Activated CD8-positive, alpha-beta memory T cell treated with anti-CD3 and anti-CD28 coated beads, Interleukin-2, amount 50 U/mL, for 1 hour (primary cell): ENCODE measurements at regions not wholly inside any gene's neighbourhood (a gene's known extent, or its start where the extent isn't known, plus 50 kb on each side); places are given as distances from the start of the nearest gene placed in this dataset.
"Not testable (repeated sequence)": the region's sequence is repeated elsewhere in the genome, so short reads cannot be mapped to it uniquely, and the experiment has no call there.

Experiments used
- DNase-seq: peaks from one replicate; pipeline ENCODE4 v3.0.0-alpha.2; 2020; ENCODE audit errors: extremely low read depth

DNA sequence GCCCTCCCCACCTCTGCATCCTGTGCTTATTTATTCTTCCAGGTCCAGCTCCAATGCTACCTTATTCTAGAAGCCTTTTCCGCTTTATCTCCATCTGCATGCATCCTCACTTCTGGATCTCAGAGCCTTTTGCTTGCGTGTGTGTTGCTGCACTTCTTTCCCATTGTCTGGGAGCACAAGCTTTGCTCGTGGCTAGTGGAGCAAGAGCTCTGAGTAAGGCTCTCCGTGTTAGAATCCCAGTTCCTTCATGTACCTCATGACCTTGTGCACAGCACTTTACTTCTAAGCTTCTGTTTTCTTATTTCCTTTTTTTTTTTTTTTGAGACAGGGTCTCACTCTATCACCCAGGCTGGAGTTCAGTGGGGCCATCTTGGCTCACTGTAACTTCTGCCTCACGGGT lies 140.0 kb upstream of the POU3F1 start:
- no peak for DNase-seq

- DNase-seq, result no peak
These were observed 139.3 kb upstream of the POU3F1 start for GRCh38 chr1:38185913-38186312.

DNA sequence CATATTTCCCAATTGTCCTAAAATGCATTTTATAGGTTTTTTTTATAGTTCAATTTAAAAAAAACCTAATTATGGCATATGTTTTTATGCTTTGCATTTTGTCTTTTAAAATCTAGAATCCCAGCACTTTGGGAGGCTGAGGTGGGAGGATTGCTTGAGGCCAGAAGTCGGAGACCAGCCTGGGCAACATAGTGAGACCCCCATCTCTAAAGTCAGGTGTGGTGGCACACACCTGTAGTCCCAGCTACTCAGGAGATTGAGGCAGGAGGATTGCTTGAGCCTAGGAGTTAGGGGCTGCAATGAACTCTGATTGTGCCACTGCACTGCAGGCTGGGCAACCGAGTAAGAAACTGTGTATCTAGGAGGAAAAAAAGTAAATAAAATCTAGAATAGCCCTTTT lies 137.2 kb upstream of the POU3F1 start:
- DNase-seq, result no peak

DNA sequence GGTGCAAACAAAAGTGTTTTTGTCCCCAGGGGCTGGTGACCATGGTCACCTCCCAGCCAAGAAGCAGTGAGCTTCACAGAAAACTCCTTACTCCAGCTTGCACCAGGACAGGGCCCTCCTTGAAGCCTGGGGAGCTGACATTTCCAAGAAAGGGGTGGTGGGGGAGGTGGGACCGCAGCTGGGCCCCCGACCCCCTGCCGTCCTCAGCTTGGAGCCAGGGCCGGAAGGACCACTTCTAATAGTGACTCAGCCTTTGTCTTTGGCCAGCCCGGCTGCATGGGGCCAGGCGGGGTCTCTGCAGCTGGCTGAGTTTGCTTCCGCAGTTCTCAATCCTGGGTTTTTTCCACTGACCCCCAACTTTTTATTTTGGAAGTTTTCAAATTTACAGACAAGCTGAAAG lies 136.5 kb upstream of the POU3F1 start:
- no peak for DNase-seq

DNA sequence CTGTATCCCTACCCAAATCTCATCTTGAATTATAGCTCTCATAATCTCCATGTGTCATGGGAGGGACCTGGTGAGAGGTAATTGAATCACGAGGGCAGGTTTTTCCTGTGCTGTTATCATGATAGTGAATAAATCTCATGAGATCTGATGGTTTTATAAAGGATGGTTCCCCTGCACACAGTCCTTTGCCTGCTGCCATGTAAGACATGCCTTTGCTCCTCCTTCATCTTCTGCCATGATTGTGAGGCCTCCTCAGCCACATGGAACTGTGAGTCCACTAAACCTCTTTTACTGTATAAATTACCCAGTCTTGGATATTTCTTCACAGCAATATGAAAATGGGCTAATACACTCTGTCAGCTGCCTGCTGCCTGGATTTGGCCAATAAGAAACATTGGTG lies 133.8 kb upstream of the POU3F1 start:
- not testable (repeated sequence) for DNase-seq

DNA sequence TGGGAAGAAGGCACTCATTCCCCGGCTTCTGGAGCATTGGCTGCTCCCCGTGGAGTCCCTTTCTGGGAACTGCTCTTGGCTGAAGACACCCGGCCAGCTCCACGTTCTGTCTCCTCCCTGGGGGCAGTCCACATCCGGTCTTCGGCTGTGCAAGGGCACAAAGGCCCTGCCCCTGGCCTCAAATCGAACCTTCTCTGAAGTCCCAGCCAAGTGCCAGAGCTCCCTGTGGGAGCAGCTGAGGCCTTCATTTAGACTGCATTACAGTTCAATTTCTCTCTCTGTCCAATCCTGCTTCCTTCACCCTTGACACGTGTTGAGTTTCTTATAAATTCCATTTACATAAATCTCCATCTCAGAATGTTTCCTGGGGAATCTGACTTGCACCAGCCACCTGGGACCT lies 132.9 kb upstream of the POU3F1 start:
- DNase-seq, result no peak

DNA sequence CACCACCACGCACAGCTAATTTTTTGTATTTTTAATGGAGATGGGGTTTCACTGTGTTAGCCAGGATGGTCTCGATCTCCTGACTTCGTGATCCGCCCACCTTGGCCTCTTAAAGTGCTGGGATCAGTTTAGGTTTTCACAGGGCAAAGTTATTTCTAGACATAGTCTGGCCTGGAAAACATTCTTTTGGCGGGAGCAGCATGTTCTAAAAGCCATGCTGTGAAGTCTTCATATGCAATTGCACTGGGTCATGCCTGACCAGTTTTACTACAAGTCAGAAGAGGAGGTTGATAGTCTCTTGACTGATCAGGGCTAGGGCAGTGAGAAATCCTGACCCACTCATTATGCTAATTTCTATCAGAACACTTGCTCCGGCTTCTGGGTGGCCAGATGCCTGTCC lies 131.6 kb upstream of the POU3F1 start:
- no peak for DNase-seq

DNA sequence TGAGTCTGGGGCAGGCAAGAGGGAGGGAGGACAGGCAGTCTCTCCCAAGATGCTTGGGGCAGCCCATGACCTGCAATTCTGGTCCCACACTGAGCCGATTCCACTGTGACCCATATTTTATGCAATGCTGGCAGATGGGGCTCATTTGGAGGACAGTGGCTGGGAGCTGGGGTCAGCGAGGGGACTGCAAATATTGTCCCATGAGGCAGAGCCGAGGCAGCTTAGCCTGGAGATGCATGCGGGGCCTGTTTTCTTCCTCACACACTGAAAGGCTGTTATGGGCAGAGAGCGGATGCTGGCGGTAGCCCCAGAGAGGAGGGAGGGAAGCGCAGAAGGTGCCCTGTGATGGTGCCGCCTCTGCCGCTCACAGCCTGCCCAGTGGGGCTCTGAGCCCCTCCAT lies 128.5 kb upstream of the POU3F1 start:
- DNase-seq, result no peak

DNA sequence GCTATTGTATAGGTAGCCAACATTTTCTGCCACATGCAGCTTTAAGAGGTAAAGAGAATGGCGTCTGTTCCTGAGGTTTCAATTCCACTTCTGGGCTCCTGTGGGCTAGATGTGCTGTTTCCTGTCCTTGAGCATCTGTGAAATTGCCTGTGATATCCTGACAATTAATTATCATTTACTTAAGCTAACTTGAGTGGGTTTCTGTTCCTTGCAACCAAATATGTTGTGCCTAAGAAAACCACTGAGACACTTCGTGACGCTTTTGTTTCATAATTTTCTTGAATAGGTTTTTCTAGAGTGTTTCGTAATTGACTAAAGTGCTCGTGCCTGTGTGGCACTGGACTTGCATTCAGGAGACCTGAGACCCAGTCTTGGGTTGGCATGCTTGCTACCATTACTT lies 127.3 kb upstream of the POU3F1 start:
- DNase-seq, result no peak

DNA sequence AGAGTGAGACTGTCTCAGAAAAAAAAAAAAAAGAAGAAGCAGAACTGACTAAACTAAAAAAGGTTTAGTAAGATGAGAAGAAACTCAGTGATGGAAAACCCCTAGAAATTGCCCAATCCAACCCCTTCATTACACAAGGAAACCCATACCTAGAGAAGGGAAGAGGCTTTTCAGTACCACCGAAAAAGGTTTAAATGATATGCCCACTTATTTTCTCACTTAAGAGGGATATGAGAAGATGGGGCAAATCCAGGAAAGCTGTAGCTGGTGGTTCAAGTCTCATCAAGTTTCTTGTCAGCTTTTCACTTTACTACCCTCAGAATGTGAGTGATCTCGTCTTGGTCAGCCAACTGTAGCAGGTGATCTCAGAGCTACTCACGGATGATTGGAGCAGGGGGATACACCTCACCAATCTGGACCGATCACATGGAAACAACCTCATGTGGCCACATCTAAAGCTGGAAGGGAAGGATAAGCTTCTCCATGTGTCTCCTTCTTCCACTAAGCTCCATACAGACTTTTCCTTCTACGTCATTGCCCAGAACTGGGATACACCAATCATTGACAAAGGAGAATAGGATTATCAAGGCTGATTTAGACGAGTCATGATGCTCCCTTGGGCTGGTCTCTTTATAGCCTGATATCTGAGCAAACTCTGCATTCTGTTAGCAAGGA lies 126.7 kb upstream of the POU3F1 start:
- DNase-seq, result no peak

- no peak for DNase-seq
These were observed 122.5 kb upstream of the POU3F1 start for GRCh38 chr1:38169121-38169520.

GRCh38 chr1:38168365-38168764 lies 121.8 kb upstream of the POU3F1 start:
- no peak for DNase-seq

DNA sequence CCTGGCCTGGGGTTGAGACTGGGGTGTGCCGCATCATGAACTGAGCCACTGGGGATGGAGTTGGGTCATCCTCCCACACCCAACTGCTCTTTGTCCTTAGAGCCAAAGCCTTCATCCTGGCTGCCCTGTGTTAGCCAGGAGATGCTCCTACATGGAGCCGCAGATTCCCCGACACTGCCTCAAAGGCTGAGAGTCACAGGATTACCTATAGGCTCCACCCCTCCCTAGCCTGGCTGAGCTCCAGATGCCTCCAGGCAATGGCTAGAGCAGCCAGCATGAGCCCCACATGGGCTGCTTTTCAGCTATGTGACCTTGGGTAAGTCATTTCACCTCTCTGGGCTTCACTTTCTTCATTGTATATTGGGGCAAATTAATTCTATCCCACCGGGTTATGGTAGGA lies 119.9 kb upstream of the POU3F1 start:
- DNase-seq, result no peak

- DNase-seq, result no peak
These were observed 107.3 kb upstream of the POU3F1 start for GRCh38 chr1:38153778-38154470.

DNA sequence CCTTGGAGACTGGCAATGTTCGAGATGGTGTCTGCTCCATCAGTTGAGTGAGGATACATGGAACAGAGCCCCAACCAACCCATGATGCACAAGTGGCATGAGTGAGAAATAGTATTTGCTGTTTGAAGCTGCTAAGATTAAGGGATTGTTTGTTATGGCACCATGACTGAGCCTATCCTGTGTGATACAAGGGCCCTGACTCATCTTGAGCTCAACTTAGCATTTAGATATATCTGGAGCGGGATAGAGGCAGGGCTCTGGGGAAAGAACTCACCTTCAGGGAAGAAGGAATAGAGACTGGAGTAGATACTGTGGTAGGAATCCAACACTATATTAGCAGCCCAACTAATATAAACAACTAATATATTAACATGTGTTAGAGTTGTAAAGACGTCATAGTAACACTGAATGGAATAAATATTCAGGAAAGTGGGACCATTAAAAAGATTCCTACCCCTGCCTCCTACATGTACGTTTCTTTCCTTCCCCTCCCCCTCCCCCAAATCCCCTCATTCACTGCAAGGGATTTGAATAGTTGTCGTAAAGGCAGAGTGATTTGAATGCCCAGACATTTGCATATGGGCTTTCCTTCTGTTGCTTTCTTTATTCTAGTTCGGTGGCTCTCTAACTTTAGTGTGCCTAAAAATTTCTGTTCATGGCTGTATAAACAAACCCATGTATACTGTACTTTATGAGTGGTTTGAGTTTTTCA lies 106.6 kb upstream of the POU3F1 start:
- no peak for DNase-seq

- DNase-seq, result no peak
These were observed 105.9 kb upstream of the POU3F1 start for GRCh38 chr1:38152351-38153065.

GRCh38 chr1:38151399-38151798 lies 104.8 kb upstream of the POU3F1 start:
- DNase-seq, result no peak

DNA sequence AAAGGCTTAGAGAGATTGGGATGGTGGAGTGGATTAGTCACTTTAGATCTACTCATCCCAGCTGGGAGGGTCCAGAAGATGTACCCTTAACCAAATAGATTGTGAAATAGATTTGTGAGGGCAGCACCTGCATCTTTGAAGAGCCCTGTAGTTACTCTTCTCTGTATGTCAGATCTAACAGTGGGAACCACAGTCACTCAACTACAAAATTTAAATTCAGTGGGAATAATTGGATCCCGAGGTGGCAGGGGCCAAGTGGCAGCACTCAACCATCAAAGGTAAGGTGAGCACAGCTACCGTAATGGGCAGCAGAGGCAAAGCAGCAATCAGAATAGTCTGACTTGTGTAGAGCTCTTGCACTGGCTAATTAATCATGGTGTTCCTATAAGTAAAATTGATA lies 99.5 kb upstream of the POU3F1 start:
- DNase-seq, result not testable (repeated sequence)

GRCh38 chr1:38142606-38143005 lies 96.0 kb upstream of the POU3F1 start:
- no peak for DNase-seq

GRCh38 chr1:38141483-38141882 lies 94.9 kb upstream of the POU3F1 start:
- DNase-seq, result no peak

- no peak for DNase-seq
These were observed 93.3 kb upstream of the POU3F1 start for GRCh38 chr1:38139738-38140487.
